Fibroblast of villous mesenchyme (primary cell): ENCODE measurements at regions not wholly inside any gene's neighbourhood (a gene's known extent, or its start where the extent isn't known, plus 50 kb on each side); places are given as distances from the start of the nearest gene placed in this dataset.
"Not testable (repeated sequence)": the region's sequence is repeated elsewhere in the genome, so short reads cannot be mapped to it uniquely, and the experiment has no call there.

ENCODE experiments used
- DNase-seq: peaks from one replicate; pipeline ENCODE4 v3.0.0-alpha.2; 2010; ENCODE audit warnings: low read depth
- H3K4me3 ChIP-seq: 2 replicates; pipeline ENCODE4 v1.5.1; 2011; ENCODE audit warnings: low read depth, mild to moderate bottlenecking, low read length
- TF ChIP-seq, protein P1 (sequence below): IDR thresholded peaks from 2 replicates; pipeline ENCODE4 v1.5.1; 2012; ENCODE audit warnings: low read depth, mild to moderate bottlenecking, low read length; ENCODE audit not compliant: insufficient read depth

DNA sequence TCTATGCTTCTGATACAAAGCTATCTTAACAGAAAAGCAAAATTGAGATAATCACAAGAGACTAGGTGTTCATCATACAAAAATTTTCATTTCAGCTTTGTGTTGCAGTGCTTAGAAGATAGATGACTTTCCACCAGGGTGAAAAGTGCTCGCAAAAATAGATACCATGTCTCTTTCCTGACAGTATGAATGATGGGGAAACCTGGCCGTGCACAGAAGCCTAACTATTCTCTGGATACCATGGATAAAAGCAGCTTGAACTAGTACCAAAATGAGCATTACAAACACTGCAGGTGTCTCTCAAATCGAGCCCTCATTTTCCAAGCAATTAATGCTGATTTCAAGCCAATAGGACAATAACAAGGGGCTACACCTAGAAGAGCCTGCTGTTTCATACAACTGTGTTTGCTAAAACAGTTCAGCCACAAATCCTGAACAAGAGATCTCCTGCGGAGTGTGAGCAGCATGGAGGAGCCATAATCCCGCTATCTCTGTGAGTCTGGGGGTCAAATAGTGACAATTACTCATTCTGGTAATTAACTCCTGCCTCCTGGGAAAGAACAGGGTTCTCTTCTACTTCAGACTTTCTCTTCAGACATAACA is 507.6 kb downstream of the PID1 start:
- no peak overlapping the region for H3K4me3 ChIP-seq
- TF ChIP-seq, protein P1, sequence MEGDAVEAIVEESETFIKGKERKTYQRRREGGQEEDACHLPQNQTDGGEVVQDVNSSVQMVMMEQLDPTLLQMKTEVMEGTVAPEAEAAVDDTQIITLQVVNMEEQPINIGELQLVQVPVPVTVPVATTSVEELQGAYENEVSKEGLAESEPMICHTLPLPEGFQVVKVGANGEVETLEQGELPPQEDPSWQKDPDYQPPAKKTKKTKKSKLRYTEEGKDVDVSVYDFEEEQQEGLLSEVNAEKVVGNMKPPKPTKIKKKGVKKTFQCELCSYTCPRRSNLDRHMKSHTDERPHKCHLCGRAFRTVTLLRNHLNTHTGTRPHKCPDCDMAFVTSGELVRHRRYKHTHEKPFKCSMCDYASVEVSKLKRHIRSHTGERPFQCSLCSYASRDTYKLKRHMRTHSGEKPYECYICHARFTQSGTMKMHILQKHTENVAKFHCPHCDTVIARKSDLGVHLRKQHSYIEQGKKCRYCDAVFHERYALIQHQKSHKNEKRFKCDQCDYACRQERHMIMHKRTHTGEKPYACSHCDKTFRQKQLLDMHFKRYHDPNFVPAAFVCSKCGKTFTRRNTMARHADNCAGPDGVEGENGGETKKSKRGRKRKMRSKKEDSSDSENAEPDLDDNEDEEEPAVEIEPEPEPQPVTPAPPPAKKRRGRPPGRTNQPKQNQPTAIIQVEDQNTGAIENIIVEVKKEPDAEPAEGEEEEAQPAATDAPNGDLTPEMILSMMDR, result no peak
- DNase-seq, result no peak

DNA sequence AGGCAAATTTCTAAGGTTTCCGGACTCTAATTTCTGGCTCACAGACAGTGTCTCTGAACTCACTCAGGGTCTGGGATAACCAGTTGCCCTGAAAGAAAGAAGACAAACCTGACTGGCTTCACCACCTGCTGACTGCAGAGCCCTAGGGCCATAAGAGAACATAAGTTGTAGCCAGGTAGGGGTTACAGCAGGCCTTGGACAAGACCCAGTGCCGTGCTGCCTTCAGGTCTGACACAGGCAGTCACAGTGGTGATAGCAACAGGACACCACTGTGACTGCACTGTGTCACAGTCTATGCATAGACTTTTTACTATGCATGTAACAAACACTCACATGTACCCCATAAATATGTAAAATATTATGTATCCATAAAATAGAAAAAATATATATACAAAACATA is 508.5 kb downstream of the PID1 start:
- TF ChIP-seq, protein P1, result no peak
- DNase-seq, result no peak
- H3K4me3 ChIP-seq, result no peak overlapping the region

DNA sequence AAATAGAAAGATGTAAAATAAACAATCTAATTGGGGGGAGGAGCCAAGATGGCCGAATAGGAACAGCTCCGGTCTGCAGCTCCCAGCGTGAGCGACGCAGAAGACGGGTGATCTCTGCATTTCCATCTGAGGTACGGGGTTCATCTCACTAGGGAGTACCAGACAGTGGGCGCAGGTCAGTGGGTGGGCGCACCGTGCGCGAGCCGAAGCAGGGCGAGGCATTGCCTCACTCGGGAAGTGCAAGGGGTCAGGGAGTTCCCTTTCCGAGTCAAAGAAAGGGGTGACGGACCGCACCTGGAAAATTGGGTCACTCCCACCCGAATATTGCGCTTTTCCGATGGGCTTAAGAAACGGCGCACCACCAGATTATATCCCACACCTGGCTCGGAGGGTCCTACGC is 515.4 kb downstream of the PID1 start:
- H3K4me3 ChIP-seq, DNase-seq: not testable (repeated sequence)

DNA sequence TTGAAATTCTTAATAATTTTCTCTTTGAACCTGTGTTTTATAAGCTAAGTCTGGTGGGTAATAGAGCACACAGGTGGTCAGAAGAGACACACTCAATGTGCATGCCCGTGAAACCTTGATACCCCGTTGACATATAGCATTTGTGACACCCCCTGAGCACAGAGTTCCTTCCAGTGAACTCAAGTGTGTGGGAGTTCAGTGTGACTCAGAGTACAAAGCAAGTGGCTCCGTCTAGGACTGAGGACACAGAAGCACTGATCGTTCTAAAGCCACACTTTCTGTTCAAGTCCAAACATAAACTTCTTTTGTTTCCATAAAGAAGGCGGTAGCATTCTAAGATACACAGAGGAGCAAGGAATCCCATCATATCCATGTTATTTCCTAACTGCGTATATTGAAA is 523.6 kb downstream of the PID1 start:
- H3K4me3 ChIP-seq, result no peak overlapping the region
- TF ChIP-seq, protein P1, result no peak
- DNase-seq, result peak; percentile 26

DNA sequence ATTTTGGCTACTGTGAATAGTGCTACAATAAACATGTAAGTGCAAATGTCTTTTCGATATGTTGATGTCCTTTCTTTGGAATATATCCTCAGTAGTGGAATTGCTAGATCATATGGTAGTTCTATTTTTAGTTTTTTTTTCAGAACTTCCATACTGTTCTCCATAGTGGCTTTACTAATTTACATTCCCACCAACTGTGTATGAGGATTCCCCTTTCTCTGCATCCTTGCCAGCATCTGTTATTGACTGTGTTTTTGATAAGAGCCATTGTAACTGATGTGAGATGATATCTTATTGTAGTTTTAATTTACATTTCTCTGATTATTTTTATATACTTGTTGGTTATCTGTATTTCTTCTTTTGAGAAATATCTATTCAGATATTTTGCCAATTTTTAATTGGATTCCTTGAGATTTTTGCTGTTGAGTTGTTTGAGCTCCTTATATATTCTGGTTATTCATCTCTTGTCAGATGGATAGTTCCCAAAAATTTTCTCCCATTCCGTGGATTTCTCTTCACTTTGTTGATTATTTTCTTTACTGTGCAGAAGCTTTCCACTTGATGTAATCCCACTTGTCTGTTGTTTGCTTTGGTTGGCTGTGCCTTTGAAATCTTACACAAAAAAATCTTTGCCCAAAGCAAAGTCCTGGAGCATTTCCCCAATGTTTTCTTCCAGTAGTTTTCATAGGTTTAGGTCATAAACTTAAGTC is 532.3 kb downstream of the PID1 start:
- TF ChIP-seq, protein P1, result no peak
- no peak for DNase-seq
- H3K4me3 ChIP-seq, result no peak overlapping the region

DNA sequence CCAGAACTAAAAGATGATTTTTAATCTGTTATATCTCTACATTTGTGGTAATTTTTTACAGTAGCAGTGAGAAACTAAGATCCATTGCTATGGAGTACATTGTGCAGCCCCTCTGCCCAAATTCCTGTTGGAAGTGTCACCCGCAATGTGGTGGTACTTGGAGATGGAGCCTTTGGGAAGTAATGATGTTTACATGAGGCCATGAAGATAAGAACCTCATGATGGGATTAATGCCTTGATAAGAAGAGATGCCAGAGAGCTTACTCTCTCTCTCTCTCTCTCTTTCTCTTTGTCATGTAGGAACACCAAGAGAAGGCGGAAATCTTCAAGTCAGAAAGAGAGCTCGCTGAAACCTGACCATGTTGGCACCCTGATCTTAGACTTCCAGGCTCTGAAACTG is 535.4 kb downstream of the PID1 start:
- H3K4me3 ChIP-seq, result no peak overlapping the region
- TF ChIP-seq, protein P1, result no peak
- peak; percentile 81 for DNase-seq

DNA sequence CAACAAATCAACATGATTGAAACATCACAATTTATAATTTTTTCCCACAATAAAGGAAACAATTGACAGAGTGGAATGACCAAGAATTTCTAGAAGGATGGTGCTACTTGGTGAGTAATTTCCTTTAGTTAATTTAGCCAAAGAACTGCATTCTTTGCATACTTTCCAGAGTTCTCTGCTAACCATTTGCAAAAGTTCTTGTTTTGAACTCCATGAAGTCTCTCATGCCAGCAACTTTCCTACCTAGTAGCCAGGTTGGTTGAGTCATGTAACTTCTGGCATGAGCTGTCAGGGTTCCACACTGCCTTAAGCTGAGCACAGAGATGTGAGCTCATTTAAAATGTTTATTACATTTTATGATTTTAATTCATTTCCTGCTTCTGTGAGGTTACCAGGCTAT is 539.6 kb downstream of the PID1 start:
- peak; percentile 53 for DNase-seq

More for the DNA sequence above, 539.6 kb downstream of the PID1 start:
- TF ChIP-seq, protein P1, result no peak
- H3K4me3 ChIP-seq, result no peak overlapping the region
